ENCODE measurements at regions not wholly inside any gene's neighbourhood (a gene's known extent, or its start where the extent isn't known, plus 50 kb on each side); places are given as distances from the start of the nearest gene placed in this dataset.
"Not testable (repeated sequence)": the region's sequence is repeated elsewhere in the genome, so short reads cannot be mapped to it uniquely, and the experiment has no call there.

- DNase-seq, result no peak
Measured at GRCh38 chr13:54415753-54416366, 1387.2 kb downstream of the OLFM4 start.

- not testable (repeated sequence) for DNase-seq
Measured at GRCh38 chr13:54422946-54423345, 1394.3 kb downstream of the OLFM4 start.

GRCh38 chr13:54424344-54424743 is 1395.7 kb downstream of the OLFM4 start:
- DNase-seq, result no peak

- no peak for DNase-seq
Measured at GRCh38 chr13:54433493-54434206, 1405.0 kb downstream of the OLFM4 start.

- not testable (repeated sequence) for DNase-seq
Measured at GRCh38 chr13:54440853-54441400, 1412.3 kb downstream of the OLFM4 start.

- no peak for DNase-seq
Measured at GRCh38 chr13:54445453-54445852, 1416.8 kb downstream of the OLFM4 start.

- no peak for DNase-seq
Measured at GRCh38 chr13:54445865-54446264, 1417.3 kb downstream of the OLFM4 start.

- no peak for DNase-seq
Measured at GRCh38 chr13:54449922-54450321, 1421.3 kb downstream of the OLFM4 start.

- no peak for DNase-seq
Measured at GRCh38 chr13:54484166-54484565, 1455.6 kb downstream of the OLFM4 start.

GRCh38 chr13:54486421-54487166 is 1458.0 kb downstream of the OLFM4 start:
- DNase-seq, result no peak

GRCh38 chr13:54489359-54489758 is 1460.7 kb downstream of the OLFM4 start:
- DNase-seq, result no peak

GRCh38 chr13:54492995-54493394 is 1464.4 kb downstream of the OLFM4 start:
- no peak for DNase-seq

GRCh38 chr13:54511366-54511765 is 1482.8 kb downstream of the OLFM4 start:
- DNase-seq, result no peak

- no peak for DNase-seq
Measured at GRCh38 chr13:54513254-54513653, 1484.6 kb downstream of the OLFM4 start.

GRCh38 chr13:54536112-54536511 is 1507.5 kb downstream of the OLFM4 start:
- DNase-seq, result no peak

GRCh38 chr13:54563286-54563685 is 1534.7 kb downstream of the OLFM4 start:
- no peak for DNase-seq

GRCh38 chr13:54572037-54572436 is 1543.4 kb downstream of the OLFM4 start:
- DNase-seq, result not testable (repeated sequence)

- DNase-seq, result no peak
Measured at GRCh38 chr13:54573186-54573585, 1544.6 kb downstream of the OLFM4 start.

GRCh38 chr13:54574791-54575190 is 1546.2 kb downstream of the OLFM4 start:
- no peak for DNase-seq

- DNase-seq, result no peak
Measured at GRCh38 chr13:54591540-54591939, 1562.9 kb downstream of the OLFM4 start.

- no peak for DNase-seq
Measured at GRCh38 chr13:54592201-54592600, 1563.6 kb downstream of the OLFM4 start.

GRCh38 chr13:54593504-54593903 is 1564.9 kb downstream of the OLFM4 start:
- no peak for DNase-seq

GRCh38 chr13:54597540-54598088 is 1569.0 kb downstream of the OLFM4 start:
- DNase-seq, result no peak
